ENCODE measurements at regions not wholly inside any gene's neighbourhood (a gene's known extent, or its start where the extent isn't known, plus 50 kb on each side); places are given as distances from the start of the nearest gene placed in this dataset.

DNA sequence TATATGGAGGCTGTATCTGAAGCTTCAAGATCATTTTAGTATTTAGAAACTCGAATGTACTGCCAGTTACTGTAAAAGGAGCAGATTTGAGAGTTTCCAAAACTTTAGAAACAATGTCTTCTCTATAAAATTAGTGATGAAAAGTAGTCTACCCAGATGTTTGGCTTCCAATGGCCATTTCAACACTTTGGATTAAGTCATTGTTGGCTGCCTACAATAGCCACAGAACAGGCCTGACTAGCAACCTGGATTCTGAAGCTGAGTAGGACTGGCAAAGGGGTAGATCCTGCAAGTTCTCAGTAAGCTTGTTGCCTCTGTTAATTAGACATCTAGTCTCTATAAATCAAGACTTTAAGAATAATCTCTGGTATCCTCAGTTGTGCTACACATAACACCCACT lies 239.0 kb upstream of the KCNMB2 start (continued):
- TF ChIP-seq, protein P1, sequence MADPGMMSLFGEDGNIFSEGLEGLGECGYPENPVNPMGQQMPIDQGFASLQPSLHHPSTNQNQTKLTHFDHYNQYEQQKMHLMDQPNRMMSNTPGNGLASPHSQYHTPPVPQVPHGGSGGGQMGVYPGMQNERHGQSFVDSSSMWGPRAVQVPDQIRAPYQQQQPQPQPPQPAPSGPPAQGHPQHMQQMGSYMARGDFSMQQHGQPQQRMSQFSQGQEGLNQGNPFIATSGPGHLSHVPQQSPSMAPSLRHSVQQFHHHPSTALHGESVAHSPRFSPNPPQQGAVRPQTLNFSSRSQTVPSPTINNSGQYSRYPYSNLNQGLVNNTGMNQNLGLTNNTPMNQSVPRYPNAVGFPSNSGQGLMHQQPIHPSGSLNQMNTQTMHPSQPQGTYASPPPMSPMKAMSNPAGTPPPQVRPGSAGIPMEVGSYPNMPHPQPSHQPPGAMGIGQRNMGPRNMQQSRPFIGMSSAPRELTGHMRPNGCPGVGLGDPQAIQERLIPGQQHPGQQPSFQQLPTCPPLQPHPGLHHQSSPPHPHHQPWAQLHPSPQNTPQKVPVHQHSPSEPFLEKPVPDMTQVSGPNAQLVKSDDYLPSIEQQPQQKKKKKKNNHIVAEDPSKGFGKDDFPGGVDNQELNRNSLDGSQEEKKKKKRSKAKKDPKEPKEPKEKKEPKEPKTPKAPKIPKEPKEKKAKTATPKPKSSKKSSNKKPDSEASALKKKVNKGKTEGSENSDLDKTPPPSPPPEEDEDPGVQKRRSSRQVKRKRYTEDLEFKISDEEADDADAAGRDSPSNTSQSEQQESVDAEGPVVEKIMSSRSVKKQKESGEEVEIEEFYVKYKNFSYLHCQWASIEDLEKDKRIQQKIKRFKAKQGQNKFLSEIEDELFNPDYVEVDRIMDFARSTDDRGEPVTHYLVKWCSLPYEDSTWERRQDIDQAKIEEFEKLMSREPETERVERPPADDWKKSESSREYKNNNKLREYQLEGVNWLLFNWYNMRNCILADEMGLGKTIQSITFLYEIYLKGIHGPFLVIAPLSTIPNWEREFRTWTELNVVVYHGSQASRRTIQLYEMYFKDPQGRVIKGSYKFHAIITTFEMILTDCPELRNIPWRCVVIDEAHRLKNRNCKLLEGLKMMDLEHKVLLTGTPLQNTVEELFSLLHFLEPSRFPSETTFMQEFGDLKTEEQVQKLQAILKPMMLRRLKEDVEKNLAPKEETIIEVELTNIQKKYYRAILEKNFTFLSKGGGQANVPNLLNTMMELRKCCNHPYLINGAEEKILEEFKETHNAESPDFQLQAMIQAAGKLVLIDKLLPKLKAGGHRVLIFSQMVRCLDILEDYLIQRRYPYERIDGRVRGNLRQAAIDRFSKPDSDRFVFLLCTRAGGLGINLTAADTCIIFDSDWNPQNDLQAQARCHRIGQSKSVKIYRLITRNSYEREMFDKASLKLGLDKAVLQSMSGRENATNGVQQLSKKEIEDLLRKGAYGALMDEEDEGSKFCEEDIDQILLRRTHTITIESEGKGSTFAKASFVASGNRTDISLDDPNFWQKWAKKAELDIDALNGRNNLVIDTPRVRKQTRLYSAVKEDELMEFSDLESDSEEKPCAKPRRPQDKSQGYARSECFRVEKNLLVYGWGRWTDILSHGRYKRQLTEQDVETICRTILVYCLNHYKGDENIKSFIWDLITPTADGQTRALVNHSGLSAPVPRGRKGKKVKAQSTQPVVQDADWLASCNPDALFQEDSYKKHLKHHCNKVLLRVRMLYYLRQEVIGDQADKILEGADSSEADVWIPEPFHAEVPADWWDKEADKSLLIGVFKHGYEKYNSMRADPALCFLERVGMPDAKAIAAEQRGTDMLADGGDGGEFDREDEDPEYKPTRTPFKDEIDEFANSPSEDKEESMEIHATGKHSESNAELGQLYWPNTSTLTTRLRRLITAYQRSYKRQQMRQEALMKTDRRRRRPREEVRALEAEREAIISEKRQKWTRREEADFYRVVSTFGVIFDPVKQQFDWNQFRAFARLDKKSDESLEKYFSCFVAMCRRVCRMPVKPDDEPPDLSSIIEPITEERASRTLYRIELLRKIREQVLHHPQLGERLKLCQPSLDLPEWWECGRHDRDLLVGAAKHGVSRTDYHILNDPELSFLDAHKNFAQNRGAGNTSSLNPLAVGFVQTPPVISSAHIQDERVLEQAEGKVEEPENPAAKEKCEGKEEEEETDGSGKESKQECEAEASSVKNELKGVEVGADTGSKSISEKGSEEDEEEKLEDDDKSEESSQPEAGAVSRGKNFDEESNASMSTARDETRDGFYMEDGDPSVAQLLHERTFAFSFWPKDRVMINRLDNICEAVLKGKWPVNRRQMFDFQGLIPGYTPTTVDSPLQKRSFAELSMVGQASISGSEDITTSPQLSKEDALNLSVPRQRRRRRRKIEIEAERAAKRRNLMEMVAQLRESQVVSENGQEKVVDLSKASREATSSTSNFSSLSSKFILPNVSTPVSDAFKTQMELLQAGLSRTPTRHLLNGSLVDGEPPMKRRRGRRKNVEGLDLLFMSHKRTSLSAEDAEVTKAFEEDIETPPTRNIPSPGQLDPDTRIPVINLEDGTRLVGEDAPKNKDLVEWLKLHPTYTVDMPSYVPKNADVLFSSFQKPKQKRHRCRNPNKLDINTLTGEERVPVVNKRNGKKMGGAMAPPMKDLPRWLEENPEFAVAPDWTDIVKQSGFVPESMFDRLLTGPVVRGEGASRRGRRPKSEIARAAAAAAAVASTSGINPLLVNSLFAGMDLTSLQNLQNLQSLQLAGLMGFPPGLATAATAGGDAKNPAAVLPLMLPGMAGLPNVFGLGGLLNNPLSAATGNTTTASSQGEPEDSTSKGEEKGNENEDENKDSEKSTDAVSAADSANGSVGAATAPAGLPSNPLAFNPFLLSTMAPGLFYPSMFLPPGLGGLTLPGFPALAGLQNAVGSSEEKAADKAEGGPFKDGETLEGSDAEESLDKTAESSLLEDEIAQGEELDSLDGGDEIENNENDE (IDR thresholded peaks at IDR 0.05; ENCODE audit: insufficient replicate concordance, low read length), result no peak
- no peak for TF ChIP-seq TCF12 (IDR thresholded peaks at IDR 0.05; ENCODE audit: low read depth, low read length)
- no peak for TF ChIP-seq KDM1A (IDR thresholded peaks at IDR 0.05; ENCODE audit: borderline replicate concordance, low read length)
- TF ChIP-seq, protein P2, sequence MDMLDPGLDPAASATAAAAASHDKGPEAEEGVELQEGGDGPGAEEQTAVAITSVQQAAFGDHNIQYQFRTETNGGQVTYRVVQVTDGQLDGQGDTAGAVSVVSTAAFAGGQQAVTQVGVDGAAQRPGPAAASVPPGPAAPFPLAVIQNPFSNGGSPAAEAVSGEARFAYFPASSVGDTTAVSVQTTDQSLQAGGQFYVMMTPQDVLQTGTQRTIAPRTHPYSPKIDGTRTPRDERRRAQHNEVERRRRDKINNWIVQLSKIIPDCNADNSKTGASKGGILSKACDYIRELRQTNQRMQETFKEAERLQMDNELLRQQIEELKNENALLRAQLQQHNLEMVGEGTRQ (IDR thresholded peaks at IDR 0.05; ENCODE audit: low read length), result no peak
- TF ChIP-seq CTBP2 (IDR thresholded peaks at IDR 0.05; ENCODE audit: borderline replicate concordance, insufficient read depth, insufficient read length, low read length), result no peak
- no peak for TF ChIP-seq HDAC2 (IDR thresholded peaks at IDR 0.05; ENCODE audit: borderline replicate concordance in 1 of 2, low read depth in 2 of 2, low read length in 2 of 2)
- TF ChIP-seq, protein P3, sequence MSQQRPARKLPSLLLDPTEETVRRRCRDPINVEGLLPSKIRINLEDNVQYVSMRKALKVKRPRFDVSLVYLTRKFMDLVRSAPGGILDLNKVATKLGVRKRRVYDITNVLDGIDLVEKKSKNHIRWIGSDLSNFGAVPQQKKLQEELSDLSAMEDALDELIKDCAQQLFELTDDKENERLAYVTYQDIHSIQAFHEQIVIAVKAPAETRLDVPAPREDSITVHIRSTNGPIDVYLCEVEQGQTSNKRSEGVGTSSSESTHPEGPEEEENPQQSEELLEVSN (IDR thresholded peaks at IDR 0.05), result no peak
- no peak for TF ChIP-seq POLR2AphosphoS5 (IDR thresholded peaks at IDR 0.05; ENCODE audit: low read depth, low read length)
- TF ChIP-seq BCL11A (IDR thresholded peaks at IDR 0.05; ENCODE audit: low read depth in 2 of 2, low read length in 2 of 2), result no peak
